Left lung (tissue), 4 donors: ENCODE measurements at regions not wholly inside any gene's neighbourhood (a gene's known extent, or its start where the extent isn't known, plus 50 kb on each side); places are given as distances from the start of the nearest gene placed in this dataset.

Experiments used
- ATAC-seq: fragments of 200-7000 bp; cut with Tn5 transposase; one replicate; pipeline ENCODE4 v1.9.1; 2020; ENCODE audit warnings: moderate library complexity
- DNase-seq, 4 donors: peaks; one replicate each; pipeline ENCODE4 v3.0.0-alpha.2; 2013 to 2020
- H3K27ac ChIP-seq, 2 donors: fragments of 200-600 bp; sonication (generic) in 1 of 2; one replicate each; pipeline versions ENCODE4 v1.5.0 to v1.8.0; 2020 to 2021
- H3K27me3 ChIP-seq, 2 donors: fragments of 200-600 bp; sonication (generic) in 1 of 2; one replicate each; pipeline versions ENCODE4 v1.5.0 to v1.8.0; 2020 to 2021
- H3K36me3 ChIP-seq, 2 donors: fragments of 200-600 bp; sonication (generic) in 1 of 2; one replicate each; pipeline versions ENCODE4 v1.5.0 to v1.8.0; 2020 to 2021
- H3K4me1 ChIP-seq, 2 donors: fragments of 200-600 bp; one replicate each; pipeline ENCODE4 v1.8.0; 2021
- H3K4me3 ChIP-seq, 2 donors: fragments of 200-600 bp; sonication (generic) in 1 of 2; one replicate each; pipeline versions ENCODE4 v1.5.0 to v1.8.0; 2020 to 2021; ENCODE audit warnings: mild to moderate bottlenecking in 1 of 2
- H3K9me3 ChIP-seq, 2 donors: fragments of 200-600 bp; sonication (generic) in 1 of 2; one replicate each; pipeline versions ENCODE4 v1.5.0 to v1.8.0; 2020 to 2021
- intact Hi-C, 2 donors: fragments of 100-400 bp; cut with DNase I; formaldehyde crosslinking; loops; one replicate each; pipeline versions ENCODE4 v1.11.2 to v1.14.2; 2022
- TF ChIP-seq, protein P1 (sequence below), 2 donors: fragments of 200-600 bp; sonication (generic) in 1 of 2; IDR thresholded peaks; one replicate each; pipeline versions ENCODE4 v1.5.0 to v1.8.0; 2021; ENCODE audit warnings: antibody characterized with exemption in 2 of 2
- donor health status: DM: no; HTN: yes; CAD: no.
- donor health status: DM: no; HTN: no; CAD: no.

- H3K4me3 ChIP-seq = no peak overlapping the region
- no peak overlapping the region for H3K27ac ChIP-seq
- TF ChIP-seq, protein P1, sequence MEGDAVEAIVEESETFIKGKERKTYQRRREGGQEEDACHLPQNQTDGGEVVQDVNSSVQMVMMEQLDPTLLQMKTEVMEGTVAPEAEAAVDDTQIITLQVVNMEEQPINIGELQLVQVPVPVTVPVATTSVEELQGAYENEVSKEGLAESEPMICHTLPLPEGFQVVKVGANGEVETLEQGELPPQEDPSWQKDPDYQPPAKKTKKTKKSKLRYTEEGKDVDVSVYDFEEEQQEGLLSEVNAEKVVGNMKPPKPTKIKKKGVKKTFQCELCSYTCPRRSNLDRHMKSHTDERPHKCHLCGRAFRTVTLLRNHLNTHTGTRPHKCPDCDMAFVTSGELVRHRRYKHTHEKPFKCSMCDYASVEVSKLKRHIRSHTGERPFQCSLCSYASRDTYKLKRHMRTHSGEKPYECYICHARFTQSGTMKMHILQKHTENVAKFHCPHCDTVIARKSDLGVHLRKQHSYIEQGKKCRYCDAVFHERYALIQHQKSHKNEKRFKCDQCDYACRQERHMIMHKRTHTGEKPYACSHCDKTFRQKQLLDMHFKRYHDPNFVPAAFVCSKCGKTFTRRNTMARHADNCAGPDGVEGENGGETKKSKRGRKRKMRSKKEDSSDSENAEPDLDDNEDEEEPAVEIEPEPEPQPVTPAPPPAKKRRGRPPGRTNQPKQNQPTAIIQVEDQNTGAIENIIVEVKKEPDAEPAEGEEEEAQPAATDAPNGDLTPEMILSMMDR (IDR thresholded peaks at IDR 0.05) = no peak
- ATAC-seq (no peak), DNase-seq (no peak)
- no peaks in the 10 kb centered on the region for H3K27me3 ChIP-seq
- H3K4me1 ChIP-seq = no peaks in the 10 kb centered on the region
- H3K36me3 ChIP-seq = no peaks in the 10 kb centered on the region
- intact Hi-C loops = no loop called here
- no peaks in the 10 kb centered on the region for H3K9me3 ChIP-seq
Measured at GRCh38 chr9:108702681-108703080, 153.1 kb downstream of the ACTL7B start.

- no peak overlapping the region for H3K4me3 ChIP-seq
- no peaks in the 10 kb centered on the region for H3K36me3 ChIP-seq
- intact Hi-C loops = no loop called here
- no peak for DNase-seq
- H3K4me1 ChIP-seq = no peaks in the 10 kb centered on the region
- ATAC-seq = no peak
- no peaks in the 10 kb centered on the region for H3K27me3 ChIP-seq
- peaks cover 0 to 26% of the 10 kb centered on the region in 2 donors for H3K9me3 ChIP-seq
- H3K27ac ChIP-seq = no peak overlapping the region
- TF ChIP-seq, protein P1 (IDR thresholded peaks at IDR 0.05) = no peak
Measured at GRCh38 chr9:108698801-108699200, 157.0 kb downstream of the ACTL7B start.

GRCh38 chr9:108698231-108698630 is 157.6 kb downstream of the ACTL7B start:
- Histone ChIP-seq H3K27ac (no peak overlapping the region), H3K36me3 (no peaks in the 10 kb centered on the region), H3K27me3 (no peaks in the 10 kb centered on the region), H3K4me3 (no peak overlapping the region), H3K9me3 (peaks cover 0 to 26% of the 10 kb centered on the region in 2 donors), H3K4me1 (no peaks in the 10 kb centered on the region)
- intact Hi-C loops = no loop called here
- DNase-seq = no peak
- ATAC-seq = no peak
- TF ChIP-seq, protein P1 (IDR thresholded peaks at IDR 0.05) = no peak

GRCh38 chr9:108696156-108696555 is 159.6 kb downstream of the ACTL7B start:
- TF ChIP-seq, protein P1 (IDR thresholded peaks at IDR 0.05) = no peak
- no peak for DNase-seq
- H3K4me1 ChIP-seq = no peaks in the 10 kb centered on the region
- no peak overlapping the region for H3K27ac ChIP-seq
- no peak for ATAC-seq
- no peaks in the 10 kb centered on the region for H3K27me3 ChIP-seq
- no peak overlapping the region for H3K4me3 ChIP-seq
- H3K9me3 ChIP-seq = peaks cover 0 to 26% of the 10 kb centered on the region in 2 donors
- intact Hi-C loops = no loop called here
- H3K36me3 ChIP-seq = no peaks in the 10 kb centered on the region

- Histone ChIP-seq H3K27me3 (no peaks in the 10 kb centered on the region), H3K4me3 (no peak overlapping the region), H3K9me3 (peaks cover 0 to 26% of the 10 kb centered on the region in 2 donors), H3K27ac (no peak overlapping the region), H3K4me1 (no peaks in the 10 kb centered on the region), H3K36me3 (no peaks in the 10 kb centered on the region)
- DNase-seq = no peak
- intact Hi-C loops = no loop called here
- TF ChIP-seq, protein P1 (IDR thresholded peaks at IDR 0.05) = no peak
- ATAC-seq = no peak
Measured at GRCh38 chr9:108694170-108694569, 161.6 kb downstream of the ACTL7B start.
